ENCODE measurements at regions not wholly inside any gene's neighbourhood (a gene's known extent, or its start where the extent isn't known, plus 50 kb on each side); places are given as distances from the start of the nearest gene placed in this dataset.
"Not testable (repeated sequence)": the region's sequence is repeated elsewhere in the genome, so short reads cannot be mapped to it uniquely, and the experiment has no call there.

DNA sequence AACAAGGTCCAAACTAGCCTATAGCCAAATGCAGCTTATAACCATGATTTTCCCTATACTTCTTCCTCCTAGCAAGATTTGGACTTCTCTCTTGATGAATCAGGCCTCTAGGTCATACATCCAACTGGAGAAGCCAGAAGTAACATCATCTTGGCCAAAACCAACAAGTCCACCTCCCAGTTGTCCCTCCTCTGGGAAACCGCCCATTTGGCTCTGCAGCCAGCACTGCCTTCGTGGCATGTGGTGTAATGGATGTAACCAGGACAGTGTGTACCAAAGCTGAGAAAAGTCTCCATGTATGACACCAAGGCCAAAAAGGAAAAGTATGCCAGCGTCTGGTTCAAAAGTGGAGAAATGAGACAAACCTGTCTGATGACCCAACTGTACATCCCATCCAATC is 59.3 kb upstream of the VASH1 start:
- no peak for DNase-seq

DNA sequence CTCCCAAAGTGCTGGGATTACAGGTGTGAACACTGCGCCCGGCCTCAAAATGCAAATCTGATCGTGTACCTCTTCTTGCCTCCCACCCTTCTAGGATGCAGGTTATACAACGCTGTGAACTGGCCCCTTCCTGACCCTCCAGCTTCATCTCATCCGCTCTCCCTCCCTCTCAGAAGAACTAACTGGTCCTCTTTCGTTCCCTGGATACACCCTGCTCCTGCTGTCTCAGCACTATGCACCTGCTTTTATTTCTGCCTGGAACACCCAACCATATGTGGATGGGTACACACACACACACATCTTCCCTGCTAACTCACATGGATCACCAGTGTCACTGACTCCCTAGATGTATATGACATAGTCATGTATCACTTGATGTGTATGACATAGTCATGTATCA is 56.1 kb upstream of the VASH1 start:
- no peak for DNase-seq

DNA sequence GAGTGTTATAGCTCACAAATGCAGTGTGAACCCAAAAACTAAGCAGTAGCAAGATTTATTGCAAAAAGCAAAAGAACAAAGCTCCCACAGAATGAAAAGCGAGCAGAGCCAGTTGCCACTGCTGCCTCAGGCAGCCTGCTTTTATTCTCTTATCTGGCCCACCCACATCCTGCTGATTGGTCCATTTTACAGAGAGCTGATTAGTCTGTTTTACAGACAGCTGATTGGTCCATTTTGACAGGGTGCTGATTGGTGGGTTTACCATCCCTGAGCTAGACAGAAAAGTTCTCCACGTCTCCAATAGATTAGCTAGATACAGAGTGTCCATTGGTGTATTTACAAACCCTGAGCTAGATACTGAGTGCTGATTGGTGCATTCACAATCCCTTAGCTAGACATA is 55.1 kb upstream of the VASH1 start:
- DNase-seq, result not testable (repeated sequence)

DNA sequence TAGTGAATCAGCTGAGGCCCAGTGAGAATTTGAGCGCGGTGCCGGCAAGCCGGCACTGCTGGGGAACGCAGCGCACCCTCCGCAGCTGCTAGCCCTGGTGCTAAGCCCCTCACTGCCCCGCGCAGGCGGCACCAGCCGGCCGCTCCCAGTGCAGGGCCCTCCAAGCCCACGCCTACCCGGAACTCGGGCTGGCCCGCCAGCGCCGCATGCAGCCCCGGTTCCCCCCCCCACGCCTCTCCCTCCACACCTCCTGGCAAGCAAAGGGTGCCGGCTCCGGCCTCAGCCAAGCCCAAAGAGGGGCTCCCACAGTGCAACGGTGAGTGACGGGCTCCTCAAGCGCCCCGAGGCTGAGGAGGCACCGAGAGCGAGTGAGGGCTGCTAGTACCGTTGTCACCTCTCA is 54.5 kb upstream of the VASH1 start:
- DNase-seq, result no peak

DNA sequence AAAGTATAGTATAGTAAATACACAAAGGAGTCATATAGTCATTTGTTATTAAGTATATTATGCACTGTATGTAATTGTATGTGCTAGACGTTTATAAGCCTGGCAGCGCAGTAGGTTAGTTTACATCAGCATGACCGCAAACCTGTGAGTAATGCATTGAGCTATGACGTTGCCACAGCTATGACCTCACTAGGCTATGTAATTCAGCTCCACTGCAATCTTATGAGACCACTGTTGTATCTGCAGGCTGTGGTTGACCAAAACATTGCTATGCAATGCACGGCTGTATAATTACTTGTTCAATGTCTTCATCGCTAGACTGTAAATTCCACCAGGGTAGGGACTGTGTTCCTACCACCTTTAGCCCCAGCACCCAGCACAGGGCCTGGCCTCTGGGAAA is 53.2 kb upstream of the VASH1 start:
- no peak for DNase-seq

DNA sequence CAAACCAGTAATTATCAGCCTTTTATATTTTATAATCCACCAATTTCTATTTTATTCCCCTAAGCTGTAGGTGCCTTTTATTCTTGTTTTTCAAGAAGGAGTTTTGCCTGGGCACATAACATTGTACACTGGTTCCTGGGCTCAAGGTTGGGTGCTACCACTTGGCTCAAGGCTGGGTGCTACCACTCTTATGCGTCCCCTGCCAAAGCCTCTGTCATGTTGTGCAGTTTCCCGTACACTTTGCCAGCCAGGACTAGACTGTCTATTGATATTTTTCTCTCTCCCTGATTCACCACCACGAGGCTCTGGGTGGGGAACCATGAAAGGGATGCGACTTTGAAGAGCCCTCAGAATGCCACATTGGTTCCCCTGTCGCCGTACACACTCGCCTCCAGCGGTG is 52.5 kb upstream of the VASH1 start:
- DNase-seq, result no peak

DNA sequence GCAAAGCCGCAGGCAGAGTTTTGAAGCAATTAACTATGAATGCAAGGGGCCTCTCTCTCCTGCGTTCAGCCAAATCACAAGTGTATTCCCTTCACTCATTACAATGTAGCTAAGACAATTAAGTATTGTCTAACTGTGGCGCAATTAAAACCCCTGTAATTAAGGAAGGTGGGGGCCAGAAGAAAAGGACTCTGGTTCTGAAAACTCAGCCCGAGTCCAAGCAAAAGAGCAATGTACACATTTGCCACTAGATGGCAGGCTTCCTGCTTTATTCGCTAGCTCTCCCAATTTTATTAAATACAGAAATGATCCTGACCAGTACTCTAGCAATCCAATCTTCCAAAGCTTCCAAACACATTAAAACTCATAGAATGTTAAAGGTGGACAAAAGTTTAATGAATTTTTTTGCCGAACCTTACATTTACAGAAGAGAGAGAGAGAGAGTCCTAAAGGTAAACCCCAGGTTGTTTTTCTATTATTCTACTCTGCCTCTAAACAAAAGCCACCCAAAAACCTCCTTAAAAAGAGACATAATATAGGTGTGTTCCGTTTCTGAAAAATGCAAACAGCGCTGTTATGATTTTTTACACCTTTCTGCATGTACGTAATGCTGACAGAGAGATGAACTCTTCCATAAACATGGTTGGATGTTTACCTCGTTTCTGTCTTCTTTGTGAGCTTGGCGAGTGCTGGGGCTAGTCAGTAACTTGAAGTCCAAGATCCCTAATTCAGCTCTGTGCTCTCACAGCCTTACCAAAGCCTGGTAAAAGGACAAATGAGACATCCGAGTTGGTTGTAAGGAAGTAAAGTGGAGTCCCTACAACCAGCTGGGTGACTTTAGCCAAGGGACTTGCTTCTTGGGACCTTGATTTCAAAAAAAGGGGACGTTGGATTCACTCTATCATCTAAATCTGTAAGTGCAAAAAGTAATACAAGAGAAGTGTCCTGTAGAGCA is 50.9 kb upstream of the VASH1 start:
- peak; percentile 76 to 86 (median 78) for DNase-seq

Measured in suppressor macrophage (primary cell).